Activated B cell treated with CpG ODN at 0.5 μM for 24 hours (primary cell): ENCODE measurements at regions not wholly inside any gene's neighbourhood (a gene's known extent, or its start where the extent isn't known, plus 50 kb on each side); places are given as distances from the start of the nearest gene placed in this dataset.
"Not testable (repeated sequence)": the region's sequence is repeated elsewhere in the genome, so short reads cannot be mapped to it uniquely, and the experiment has no call there.

Experiments
- ATAC-seq: fragments of 200-7000 bp; cut with Tn5 transposase; one replicate; pipeline ENCODE4 v1.10.0; 2021; ENCODE audit warnings: low read depth, mild to moderate bottlenecking, moderate library complexity
- CTCF ChIA-PET: fragments of 350-600 bp; sonication (Branson Sonifier 250); formaldehyde crosslinking; loops from one replicate; lab custom pipeline; 2021; ENCODE audit warnings: antibody characterized with exemption; lab: Charles Lee
- POLR2A ChIA-PET: fragments of 350-600 bp; sonication (Branson Sonifier 250); formaldehyde crosslinking; loops from one replicate; lab custom pipeline; 2021; ENCODE audit warnings: antibody characterized with exemption; lab: Charles Lee
- DNase-seq: peaks from one replicate; pipeline ENCODE4 v3.0.0; 2022
- H3K27ac Mint-ChIP-seq: one replicate; pipeline ENCODE4 v1.8.0; 2020; ENCODE audit warnings: mixed read lengths
- H3K27me3 Mint-ChIP-seq: one replicate; pipeline ENCODE4 v1.8.0; 2021; ENCODE audit warnings: mixed read lengths
- H3K36me3 Mint-ChIP-seq: one replicate; pipeline ENCODE4 v1.8.0; 2021; ENCODE audit warnings: low read depth, mixed read lengths
- H3K4me1 Mint-ChIP-seq: one replicate; pipeline ENCODE4 v1.8.0; 2021; ENCODE audit warnings: mixed read lengths
- H3K4me3 Mint-ChIP-seq: one replicate; pipeline ENCODE4 v1.8.0; 2020; ENCODE audit warnings: mild to moderate bottlenecking, mixed read lengths
- H3K9me3 Mint-ChIP-seq: one replicate; pipeline ENCODE4 v1.8.0; 2020; ENCODE audit warnings: mixed read lengths
- CTCF ChIP-seq: fragments of 200-600 bp; IDR thresholded peaks from one replicate; pipeline ENCODE4 v1.8.0; 2022; ENCODE audit warnings: antibody characterized with exemption, mild to moderate bottlenecking
- intact Hi-C: fragments of 100-400 bp; cut with micrococcal nuclease; formaldehyde crosslinking; loops from one replicate; pipeline ENCODE4 v1.15.1; 2024

GRCh38 chr6:163702736-163703135 lies 288.2 kb downstream of the QKI start:
- POLR2A ChIA-PET = no interaction called here
- Mint-ChIP-seq H3K4me1 (peaks cover 84% of the 10 kb centered on the region), H3K27ac (peak overlapping the region; percentile 30), H3K4me3 (peak overlapping the region; percentile 44), H3K27me3 (no peaks in the 10 kb centered on the region), H3K9me3 (peaks cover 2% of the 10 kb centered on the region), H3K36me3 (no peaks in the 10 kb centered on the region)
- no peak for ATAC-seq
- no peak for TF ChIP-seq CTCF
- CTCF ChIA-PET = no interaction called here
- intact Hi-C loops = loop anchor here (2.0 kb wide), 1 partner anchor 16 kb away; no protein-coding TSS in a partner anchor
- DNase-seq = no peak

GRCh38 chr6:163701762-163702161 lies 287.2 kb downstream of the QKI start:
- CTCF ChIA-PET = no interaction called here
- intact Hi-C loops = loop anchor here (2.0 kb wide), 1 partner anchor 17 kb away; no protein-coding TSS in a partner anchor
- POLR2A ChIA-PET = no interaction called here
- peak overlapping the region; percentile 44 for H3K4me3 Mint-ChIP-seq
- ATAC-seq (no peak), DNase-seq (no peak)
- H3K9me3 Mint-ChIP-seq = peaks cover 2% of the 10 kb centered on the region
- no peaks in the 10 kb centered on the region for H3K36me3 Mint-ChIP-seq
- H3K4me1 Mint-ChIP-seq = peaks cover 78% of the 10 kb centered on the region
- no peak for TF ChIP-seq CTCF
- H3K27me3 Mint-ChIP-seq = no peaks in the 10 kb centered on the region
- H3K27ac Mint-ChIP-seq = no peak overlapping the region

GRCh38 chr6:163698086-163698485 lies 283.6 kb downstream of the QKI start:
- H3K27ac Mint-ChIP-seq = no peak overlapping the region
- DNase-seq (no peak), ATAC-seq (no peak)
- no peak overlapping the region for H3K4me3 Mint-ChIP-seq
- CTCF ChIA-PET = no interaction called here
- no peak for TF ChIP-seq CTCF
- no peaks in the 10 kb centered on the region for H3K9me3 Mint-ChIP-seq
- peaks cover 6% of the 10 kb centered on the region for H3K27me3 Mint-ChIP-seq
- no peaks in the 10 kb centered on the region for H3K36me3 Mint-ChIP-seq
- intact Hi-C loops = no loop called here
- peaks cover 42% of the 10 kb centered on the region for H3K4me1 Mint-ChIP-seq
- POLR2A ChIA-PET = no interaction called here

GRCh38 chr6:163696311-163696710 lies 281.8 kb downstream of the QKI start:
- ATAC-seq, CTCF ChIA-PET, DNase-seq, H3K9me3 Mint-ChIP-seq, H3K36me3 Mint-ChIP-seq, H3K27ac Mint-ChIP-seq, H3K27me3 Mint-ChIP-seq, H3K4me3 Mint-ChIP-seq, intact Hi-C loops, POLR2A ChIA-PET: not testable (repeated sequence)
- peaks cover 24% of the 10 kb centered on the region for H3K4me1 Mint-ChIP-seq

GRCh38 chr6:163695414-163695864 lies 280.9 kb downstream of the QKI start:
- ATAC-seq (no peak), DNase-seq (no peak)
- Mint-ChIP-seq H3K4me3 (no peak overlapping the region), H3K27me3 (peaks cover 6% of the 10 kb centered on the region), H3K9me3 (no peaks in the 10 kb centered on the region), H3K27ac (no peak overlapping the region), H3K4me1 (peaks cover 17% of the 10 kb centered on the region), H3K36me3 (no peaks in the 10 kb centered on the region)
- intact Hi-C loops = no loop called here
- TF ChIP-seq CTCF = no peak
- POLR2A ChIA-PET = no interaction called here
- CTCF ChIA-PET = no interaction called here

GRCh38 chr6:163694988-163695398 lies 280.5 kb downstream of the QKI start:
- no peak for TF ChIP-seq CTCF
- CTCF ChIA-PET = no interaction called here
- H3K27ac Mint-ChIP-seq = no peak overlapping the region

More at GRCh38 chr6:163694988-163695398, 280.5 kb downstream of the QKI start:
- ATAC-seq (no peak), DNase-seq (no peak)
- intact Hi-C loops = no loop called here
- Mint-ChIP-seq H3K36me3 (no peaks in the 10 kb centered on the region), H3K4me3 (no peak overlapping the region), H3K9me3 (no peaks in the 10 kb centered on the region), H3K4me1 (peaks cover 14% of the 10 kb centered on the region), H3K27me3 (peaks cover 6% of the 10 kb centered on the region)
- POLR2A ChIA-PET = no interaction called here
